ENCODE measurements at regions not wholly inside any gene's neighbourhood (a gene's known extent, or its start where the extent isn't known, plus 50 kb on each side); places are given as distances from the start of the nearest gene placed in this dataset.

GRCh38 chr5:67283275-67283987, 86.8 kb upstream of the CD180 start:
- TF ChIP-seq CTCF (conservative IDR thresholded peaks at IDR 0.05) (no peak), EZH2 (IDR thresholded peaks at IDR 0.05; ENCODE audit: low read depth) (no peak)
